Nephron progenitor cell (in vitro differentiated cells): ENCODE measurements at regions not wholly inside any gene's neighbourhood (a gene's known extent, or its start where the extent isn't known, plus 50 kb on each side); places are given as distances from the start of the nearest gene placed in this dataset.

Source experiments
- DNase-seq: peaks from one replicate; pipeline ENCODE4 v3.0.0; 2021
- H3K27ac Mint-ChIP-seq: 2 replicates; pipeline ENCODE4 v1.8.0; 2021; ENCODE audit warnings: mild to moderate bottlenecking, moderate library complexity, mixed read lengths
- H3K27me3 Mint-ChIP-seq: 2 replicates; pipeline ENCODE4 v1.8.0; 2021; ENCODE audit warnings: mild to moderate bottlenecking, low read depth, mixed read lengths; ENCODE audit not compliant: poor library complexity
- H3K36me3 Mint-ChIP-seq: 2 replicates; pipeline ENCODE4 v1.8.0; 2021; ENCODE audit warnings: low read depth, mixed read lengths
- H3K4me1 Mint-ChIP-seq: 2 replicates; pipeline ENCODE4 v1.8.0; 2021; ENCODE audit warnings: mixed read lengths
- H3K4me3 Mint-ChIP-seq: 2 replicates; pipeline ENCODE4 v1.8.0; 2021; ENCODE audit warnings: mild to moderate bottlenecking, moderate library complexity, mixed read lengths
- H3K9me3 Mint-ChIP-seq: 2 replicates; pipeline ENCODE4 v1.8.0; 2021; ENCODE audit warnings: mild to moderate bottlenecking, moderate library complexity, mixed read lengths
- TF ChIP-seq, protein P1 (sequence below): fragments of 200-600 bp; sonication (generic); IDR thresholded peaks from 2 replicates; pipeline ENCODE4 v1.5.0; 2021; ENCODE audit warnings: antibody characterized with exemption

DNA sequence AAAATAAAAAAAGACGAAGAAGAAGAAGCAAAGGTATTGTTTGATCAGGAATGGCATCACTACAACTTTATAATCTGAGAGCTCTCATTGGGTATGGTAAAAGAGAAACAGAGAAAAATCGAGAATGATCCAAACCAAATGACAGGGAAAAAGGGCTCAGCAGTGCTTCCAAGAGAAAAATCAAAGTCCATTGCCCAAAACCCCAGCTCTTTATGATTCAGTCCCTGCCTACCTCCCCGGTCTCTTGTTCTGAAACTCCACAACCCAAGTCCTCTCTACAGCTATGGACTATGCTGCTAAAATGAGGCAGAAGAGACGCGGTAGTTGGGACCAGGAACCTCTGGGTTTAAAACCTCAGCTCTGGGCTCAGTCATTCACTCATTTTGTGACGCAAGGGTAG, 341.1 kb upstream of the PPARGC1A start:
- no peak overlapping the region for H3K27ac Mint-ChIP-seq
- no peaks in the 10 kb centered on the region for H3K4me1 Mint-ChIP-seq
- peaks cover 13% of the 10 kb centered on the region for H3K27me3 Mint-ChIP-seq
- DNase-seq: no peak
- H3K36me3 Mint-ChIP-seq: no peaks in the 10 kb centered on the region
- H3K9me3 Mint-ChIP-seq: no peaks in the 10 kb centered on the region
- no peak overlapping the region for H3K4me3 Mint-ChIP-seq
- TF ChIP-seq, protein P1, sequence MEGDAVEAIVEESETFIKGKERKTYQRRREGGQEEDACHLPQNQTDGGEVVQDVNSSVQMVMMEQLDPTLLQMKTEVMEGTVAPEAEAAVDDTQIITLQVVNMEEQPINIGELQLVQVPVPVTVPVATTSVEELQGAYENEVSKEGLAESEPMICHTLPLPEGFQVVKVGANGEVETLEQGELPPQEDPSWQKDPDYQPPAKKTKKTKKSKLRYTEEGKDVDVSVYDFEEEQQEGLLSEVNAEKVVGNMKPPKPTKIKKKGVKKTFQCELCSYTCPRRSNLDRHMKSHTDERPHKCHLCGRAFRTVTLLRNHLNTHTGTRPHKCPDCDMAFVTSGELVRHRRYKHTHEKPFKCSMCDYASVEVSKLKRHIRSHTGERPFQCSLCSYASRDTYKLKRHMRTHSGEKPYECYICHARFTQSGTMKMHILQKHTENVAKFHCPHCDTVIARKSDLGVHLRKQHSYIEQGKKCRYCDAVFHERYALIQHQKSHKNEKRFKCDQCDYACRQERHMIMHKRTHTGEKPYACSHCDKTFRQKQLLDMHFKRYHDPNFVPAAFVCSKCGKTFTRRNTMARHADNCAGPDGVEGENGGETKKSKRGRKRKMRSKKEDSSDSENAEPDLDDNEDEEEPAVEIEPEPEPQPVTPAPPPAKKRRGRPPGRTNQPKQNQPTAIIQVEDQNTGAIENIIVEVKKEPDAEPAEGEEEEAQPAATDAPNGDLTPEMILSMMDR: no peak

DNA sequence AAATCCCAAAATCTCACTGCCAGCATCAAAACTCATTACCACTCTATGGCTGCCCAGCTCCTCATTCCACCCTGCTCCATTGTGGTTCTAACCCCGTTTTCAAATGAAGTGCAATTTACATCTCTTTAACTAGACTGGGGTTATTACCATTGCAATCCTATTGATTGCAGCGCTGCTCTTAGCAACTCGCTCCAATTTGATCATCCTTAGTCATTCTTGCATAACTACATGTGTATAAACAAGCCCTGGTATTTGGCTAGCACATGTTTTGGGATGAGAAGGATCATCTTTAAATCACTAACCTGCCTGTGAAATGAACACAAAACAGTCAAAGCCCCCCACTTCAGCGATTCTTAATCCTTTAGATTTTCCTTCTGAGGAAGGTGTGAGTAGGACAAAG, 340.1 kb upstream of the PPARGC1A start:
- H3K36me3 Mint-ChIP-seq: no peaks in the 10 kb centered on the region
- no peak overlapping the region for H3K27ac Mint-ChIP-seq
- H3K4me3 Mint-ChIP-seq: no peak overlapping the region
- H3K9me3 Mint-ChIP-seq: no peaks in the 10 kb centered on the region
- DNase-seq: no peak
- TF ChIP-seq, protein P1: no peak
- H3K4me1 Mint-ChIP-seq: no peaks in the 10 kb centered on the region
- peaks cover 15% of the 10 kb centered on the region for H3K27me3 Mint-ChIP-seq

DNA sequence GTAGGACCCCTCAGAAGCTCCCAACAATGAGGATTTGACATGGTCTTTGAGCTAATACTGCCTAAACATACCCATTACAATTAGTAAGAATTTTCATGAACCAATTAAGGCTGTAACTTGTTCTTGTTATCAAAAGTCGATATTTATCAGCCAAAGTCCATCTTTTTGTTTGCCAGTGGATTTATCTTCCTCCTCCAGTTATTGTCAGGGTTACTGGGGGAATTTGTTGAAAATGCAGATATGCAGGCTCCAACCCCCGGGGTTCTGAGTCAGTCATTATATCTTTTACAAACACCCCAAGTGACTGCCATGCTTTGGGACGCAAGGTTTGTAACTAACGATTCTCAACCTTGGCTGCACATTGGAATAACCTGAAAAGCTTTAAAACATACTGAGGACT, 338.8 kb upstream of the PPARGC1A start:
- H3K27ac Mint-ChIP-seq: no peak overlapping the region
- H3K9me3 Mint-ChIP-seq: no peaks in the 10 kb centered on the region
- no peak for DNase-seq
- peaks cover 24% of the 10 kb centered on the region for H3K27me3 Mint-ChIP-seq
- no peaks in the 10 kb centered on the region for H3K36me3 Mint-ChIP-seq
- no peaks in the 10 kb centered on the region for H3K4me1 Mint-ChIP-seq
- no peak overlapping the region for H3K4me3 Mint-ChIP-seq
- TF ChIP-seq, protein P1: no peak

DNA sequence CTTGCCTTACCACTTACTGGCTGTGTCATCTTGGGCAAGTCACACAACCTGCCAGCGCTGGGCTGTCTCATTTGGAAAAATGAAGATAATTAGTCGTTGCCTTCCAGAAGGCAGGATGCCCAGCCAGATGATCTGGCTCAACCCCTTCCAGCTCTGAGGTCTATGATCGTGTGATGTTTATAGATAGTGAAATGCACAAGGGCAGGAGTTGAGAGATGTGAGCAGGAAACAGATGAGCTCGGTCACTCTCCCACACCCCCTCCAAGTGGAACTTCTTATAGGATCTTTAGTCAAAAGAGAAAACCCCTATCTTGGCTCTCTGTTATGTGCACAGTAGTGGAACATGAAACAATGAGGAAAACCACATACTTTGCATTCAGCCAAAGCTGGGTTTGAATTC, 336.8 kb upstream of the PPARGC1A start:
- TF ChIP-seq, protein P1: no peak
- DNase-seq: no peak
- no peaks in the 10 kb centered on the region for H3K9me3 Mint-ChIP-seq
- H3K27me3 Mint-ChIP-seq: peaks cover 24% of the 10 kb centered on the region
- no peak overlapping the region for H3K4me3 Mint-ChIP-seq
- H3K36me3 Mint-ChIP-seq: no peaks in the 10 kb centered on the region
- no peaks in the 10 kb centered on the region for H3K4me1 Mint-ChIP-seq
- no peak overlapping the region for H3K27ac Mint-ChIP-seq

DNA sequence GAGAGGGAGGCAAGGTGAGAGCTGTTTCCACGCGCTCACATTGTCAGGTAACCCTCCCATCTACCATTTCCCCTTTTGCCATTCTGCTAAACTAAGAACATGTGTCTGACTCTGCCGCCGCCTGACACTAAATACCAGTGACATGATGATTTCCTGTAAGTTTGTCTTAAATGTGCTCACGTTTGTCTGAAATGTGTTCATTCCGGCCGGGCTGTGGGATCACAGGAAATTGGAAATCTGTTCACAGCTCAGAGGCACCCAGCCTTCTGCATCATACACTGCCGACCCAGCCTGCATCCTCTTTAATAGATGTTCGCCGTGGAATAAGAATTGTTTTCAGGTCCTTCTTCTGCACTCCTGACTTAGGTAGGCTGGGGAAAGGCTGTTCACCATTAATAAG, 336.2 kb upstream of the PPARGC1A start:
- no peaks in the 10 kb centered on the region for H3K4me1 Mint-ChIP-seq
- H3K27me3 Mint-ChIP-seq: peaks cover 21% of the 10 kb centered on the region
- no peaks in the 10 kb centered on the region for H3K36me3 Mint-ChIP-seq
- no peak for DNase-seq
- TF ChIP-seq, protein P1: no peak
- H3K4me3 Mint-ChIP-seq: no peak overlapping the region
- no peaks in the 10 kb centered on the region for H3K9me3 Mint-ChIP-seq
- H3K27ac Mint-ChIP-seq: no peak overlapping the region

DNA sequence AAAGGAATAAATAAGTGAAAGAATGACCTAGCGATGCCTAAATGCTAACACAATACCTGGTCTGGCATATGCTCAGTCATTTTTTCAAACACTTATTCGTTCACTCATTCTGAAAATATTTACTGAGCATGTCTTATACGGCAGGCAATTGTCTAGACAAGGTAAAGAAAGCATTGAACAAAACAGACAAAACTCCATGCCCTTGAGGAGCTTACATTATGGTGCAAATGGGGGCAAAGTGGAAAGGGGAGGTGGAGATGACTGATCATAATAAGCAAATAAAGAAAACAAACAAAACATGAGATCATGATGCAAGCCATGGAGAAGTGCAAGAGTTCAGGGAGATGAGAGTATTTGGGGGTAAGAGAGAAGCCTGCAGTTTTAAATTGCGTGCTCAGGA, 334.6 kb upstream of the PPARGC1A start:
- Mint-ChIP-seq H3K9me3 (no peaks in the 10 kb centered on the region), H3K4me1 (no peaks in the 10 kb centered on the region), H3K27ac (no peak overlapping the region), H3K4me3 (no peak overlapping the region), H3K36me3 (no peaks in the 10 kb centered on the region), H3K27me3 (peaks cover 19% of the 10 kb centered on the region)
- TF ChIP-seq, protein P1: no peak
- DNase-seq: no peak
